ENCODE measurements at regions not wholly inside any gene's neighbourhood (a gene's known extent, or its start where the extent isn't known, plus 50 kb on each side); places are given as distances from the start of the nearest gene placed in this dataset.

DNA sequence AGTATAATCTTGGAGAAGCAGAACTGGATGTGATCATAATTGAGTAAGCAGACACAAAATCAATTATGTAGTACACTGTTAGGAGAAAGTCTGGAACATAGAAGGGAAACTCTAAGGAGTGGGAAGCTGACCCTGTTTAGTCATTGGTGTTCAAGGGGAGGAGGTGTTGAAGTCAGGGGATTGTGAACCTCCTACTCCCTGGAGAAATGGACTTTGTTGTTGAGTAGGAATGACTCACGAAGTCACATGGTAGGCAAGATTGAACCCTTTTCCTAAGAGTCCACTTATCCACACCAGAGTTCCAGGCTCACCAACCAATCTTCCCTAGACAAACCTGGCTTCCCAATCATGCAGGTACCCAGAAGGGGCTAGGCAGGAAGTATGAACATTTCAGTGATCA lies 81.0 kb upstream of the BCL11A start:
- DNase-seq: no peak
- no peaks in the 10 kb centered on the region for H3K36me3 ChIP-seq
- no peaks in the 10 kb centered on the region for H3K9me3 ChIP-seq
- no peak overlapping the region for H3K4me3 ChIP-seq
- no peak overlapping the region for H3K27ac ChIP-seq
- H3K27me3 ChIP-seq: peaks cover 0 to 3% of the 10 kb centered on the region in 2 donors
- TF ChIP-seq, protein P1, sequence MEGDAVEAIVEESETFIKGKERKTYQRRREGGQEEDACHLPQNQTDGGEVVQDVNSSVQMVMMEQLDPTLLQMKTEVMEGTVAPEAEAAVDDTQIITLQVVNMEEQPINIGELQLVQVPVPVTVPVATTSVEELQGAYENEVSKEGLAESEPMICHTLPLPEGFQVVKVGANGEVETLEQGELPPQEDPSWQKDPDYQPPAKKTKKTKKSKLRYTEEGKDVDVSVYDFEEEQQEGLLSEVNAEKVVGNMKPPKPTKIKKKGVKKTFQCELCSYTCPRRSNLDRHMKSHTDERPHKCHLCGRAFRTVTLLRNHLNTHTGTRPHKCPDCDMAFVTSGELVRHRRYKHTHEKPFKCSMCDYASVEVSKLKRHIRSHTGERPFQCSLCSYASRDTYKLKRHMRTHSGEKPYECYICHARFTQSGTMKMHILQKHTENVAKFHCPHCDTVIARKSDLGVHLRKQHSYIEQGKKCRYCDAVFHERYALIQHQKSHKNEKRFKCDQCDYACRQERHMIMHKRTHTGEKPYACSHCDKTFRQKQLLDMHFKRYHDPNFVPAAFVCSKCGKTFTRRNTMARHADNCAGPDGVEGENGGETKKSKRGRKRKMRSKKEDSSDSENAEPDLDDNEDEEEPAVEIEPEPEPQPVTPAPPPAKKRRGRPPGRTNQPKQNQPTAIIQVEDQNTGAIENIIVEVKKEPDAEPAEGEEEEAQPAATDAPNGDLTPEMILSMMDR (IDR thresholded peaks at IDR 0.05): no peak
- H3K4me1 ChIP-seq: no peaks in the 10 kb centered on the region
- peak; percentile 47 for ATAC-seq
- intact Hi-C loops (cut with DNase I): no loop called here

DNA sequence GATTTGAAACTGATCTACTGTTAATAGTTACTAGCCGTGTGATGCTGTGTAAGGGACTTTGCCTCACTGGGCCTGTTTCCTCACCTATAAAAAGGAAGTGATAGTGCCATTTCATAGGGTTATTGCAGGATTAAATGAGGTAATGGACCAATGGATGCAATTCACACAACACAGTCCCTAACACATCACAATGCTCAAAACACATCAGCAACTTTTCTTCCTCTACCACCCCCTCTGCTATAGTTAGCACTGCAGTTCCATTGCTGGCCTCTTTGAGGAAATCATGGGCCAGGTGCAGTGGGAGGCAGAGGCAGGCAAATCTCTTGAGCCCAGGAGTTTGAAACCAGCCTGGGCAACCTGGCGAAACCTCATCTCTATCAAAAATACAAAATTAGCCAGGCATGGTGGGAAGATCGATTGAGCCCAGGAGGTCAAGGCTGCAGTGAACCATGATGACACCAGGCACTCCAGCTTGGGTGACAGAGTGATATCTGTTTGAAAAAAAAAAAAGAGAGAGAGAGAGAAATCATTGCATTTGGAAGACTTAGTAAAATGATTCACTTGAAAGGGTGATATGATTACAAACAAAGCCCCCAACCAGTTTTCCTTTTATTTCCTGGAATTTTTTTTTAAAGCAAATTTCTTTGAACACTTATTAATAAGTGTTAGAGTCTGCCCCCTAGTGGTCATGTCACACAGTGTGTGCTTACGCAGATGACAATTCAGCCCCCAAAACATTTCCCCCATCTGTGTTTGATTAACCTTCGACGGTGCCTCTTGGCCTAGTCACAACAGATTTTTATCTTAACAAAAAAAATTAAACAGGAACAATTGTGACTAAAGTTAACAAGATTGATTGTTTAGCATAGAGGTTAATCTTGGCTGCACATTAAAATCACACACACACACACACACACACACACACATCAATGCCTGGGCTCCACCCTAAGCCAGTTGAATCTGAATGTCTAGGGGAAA lies 88.6 kb upstream of the BCL11A start:
- H3K27ac ChIP-seq: no peak overlapping the region
- no peaks in the 10 kb centered on the region for H3K27me3 ChIP-seq
- DNase-seq: peak in 2 of 4 donors; percentile 15 to 40
- no peaks in the 10 kb centered on the region for H3K36me3 ChIP-seq
- ATAC-seq: peak; percentile 70
- intact Hi-C loops (cut with DNase I): no loop called here
- no peak overlapping the region for H3K4me3 ChIP-seq
- TF ChIP-seq, protein P1 (IDR thresholded peaks at IDR 0.05): peak; percentile 72 to 85
- H3K4me1 ChIP-seq: no peaks in the 10 kb centered on the region
- no peaks in the 10 kb centered on the region for H3K9me3 ChIP-seq

DNA sequence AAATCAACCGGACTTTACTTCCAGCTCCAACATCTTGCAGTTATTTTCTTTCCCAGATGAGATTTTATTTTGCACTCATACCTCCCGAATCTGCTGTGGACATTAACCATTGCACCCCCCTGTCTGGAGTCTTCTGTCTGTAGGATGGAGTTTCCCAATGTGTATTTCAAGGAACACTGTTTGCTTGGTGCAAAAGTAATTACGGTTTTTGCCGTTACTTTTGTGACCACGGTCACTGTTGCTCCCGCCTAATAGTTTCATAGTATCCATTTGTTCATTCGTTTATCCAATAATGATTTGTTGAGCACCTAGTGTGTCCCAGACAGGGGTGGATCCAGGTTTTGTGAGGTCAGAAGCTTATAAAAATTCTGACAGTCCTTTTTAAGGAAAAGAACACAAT lies 90.3 kb upstream of the BCL11A start:
- H3K27me3 ChIP-seq: peaks cover 2 to 15% of the 10 kb centered on the region in 2 donors
- H3K4me3 ChIP-seq: no peak overlapping the region
- no peaks in the 10 kb centered on the region for H3K9me3 ChIP-seq
- H3K36me3 ChIP-seq: no peaks in the 10 kb centered on the region
- TF ChIP-seq, protein P1 (IDR thresholded peaks at IDR 0.05): no peak
- no peak overlapping the region for H3K27ac ChIP-seq
- DNase-seq: no peak
- intact Hi-C loops (cut with DNase I): no loop called here
- no peak for ATAC-seq
- no peaks in the 10 kb centered on the region for H3K4me1 ChIP-seq

DNA sequence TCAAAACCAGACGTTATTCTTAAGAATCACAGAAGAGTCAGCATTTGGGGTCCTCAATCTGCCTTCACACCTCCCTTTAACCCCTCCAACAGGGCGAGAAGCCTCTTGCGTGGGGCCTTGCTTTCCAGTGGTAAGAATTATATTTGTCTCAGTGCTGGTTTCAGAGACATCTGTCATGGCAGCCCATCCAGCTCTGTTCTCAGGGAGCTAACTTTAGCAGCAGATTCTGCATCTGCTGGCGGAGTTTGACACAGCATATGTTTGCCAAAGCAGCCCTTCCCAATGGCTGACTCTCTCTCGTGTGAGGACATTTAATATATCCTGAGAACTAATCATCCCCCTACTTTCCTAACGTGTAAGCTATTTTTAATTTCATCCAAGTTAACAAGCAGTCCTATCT lies 91.5 kb upstream of the BCL11A start:
- no peaks in the 10 kb centered on the region for H3K36me3 ChIP-seq
- no peak for ATAC-seq
- H3K27ac ChIP-seq: no peak overlapping the region

DNA sequence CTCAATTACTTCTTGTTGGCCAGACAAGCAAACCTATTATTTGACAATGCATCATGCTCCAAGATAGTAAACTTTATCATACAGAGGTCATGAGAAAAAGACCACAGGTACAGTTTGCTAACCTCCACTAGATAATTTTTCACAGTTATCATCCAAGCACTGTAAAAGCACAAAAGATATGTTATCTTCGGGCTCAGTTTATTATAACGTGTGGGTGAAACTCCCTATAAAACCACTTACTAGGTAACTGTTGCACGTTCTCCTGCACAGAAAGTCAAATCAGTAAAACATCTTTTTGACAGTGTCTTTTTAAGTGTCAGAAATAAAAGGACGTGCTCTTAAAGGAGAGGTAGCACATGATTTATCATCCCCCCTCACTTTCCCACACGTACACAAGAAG lies 94.7 kb upstream of the BCL11A start:
- H3K4me3 ChIP-seq: no peak overlapping the region

More for the DNA sequence above, 91.5 kb upstream of the BCL11A start:
- no peak overlapping the region for H3K4me3 ChIP-seq
- intact Hi-C loops (cut with DNase I): no loop called here
- peak in 1 of 4 donors; percentile 7 for DNase-seq
- H3K4me1 ChIP-seq: no peaks in the 10 kb centered on the region
- H3K27me3 ChIP-seq: peaks cover 3 to 16% of the 10 kb centered on the region in 2 donors
- TF ChIP-seq, protein P1 (IDR thresholded peaks at IDR 0.05): no peak
- H3K9me3 ChIP-seq: no peaks in the 10 kb centered on the region

More for the DNA sequence above, 94.7 kb upstream of the BCL11A start:
- H3K9me3 ChIP-seq: no peaks in the 10 kb centered on the region
- H3K4me1 ChIP-seq: no peaks in the 10 kb centered on the region
- no peak for DNase-seq
- H3K27me3 ChIP-seq: peaks cover 3 to 16% of the 10 kb centered on the region in 2 donors
- no peak for ATAC-seq
- TF ChIP-seq, protein P1 (IDR thresholded peaks at IDR 0.05): no peak
- H3K27ac ChIP-seq: no peak overlapping the region
- no peaks in the 10 kb centered on the region for H3K36me3 ChIP-seq
- intact Hi-C loops (cut with DNase I): no loop called here

All from left lung (tissue), 4 donors.